Naive thymus-derived CD8-positive, alpha-beta T cell (primary cell): ENCODE measurements at regions not wholly inside any gene's neighbourhood (a gene's known extent, or its start where the extent isn't known, plus 50 kb on each side); places are given as distances from the start of the nearest gene placed in this dataset.

Experiments
- ATAC-seq, 2 donors: fragments of 150-1000 bp; cut with Tn5 transposase in 1 of 2; sonication (Bioruptor Pico), chemical (Tn5 transposase) in 1 of 2; 1 replicate in 1 of 2; 2 replicates in 1 of 2; pipeline ENCODE4 v1.10.0; 2021; ENCODE audit warnings: mild to moderate bottlenecking in 2 of 2, moderate library complexity in 2 of 2
- POLR2A ChIA-PET: fragments of 350-600 bp; sonication (Branson Sonifier 250); formaldehyde crosslinking; loops from one replicate; lab custom pipeline; 2021; ENCODE audit warnings: antibody characterized with exemption; lab: Charles Lee
- DNase-seq, 10 donors: peaks; one replicate each; pipeline versions ENCODE4 v3.0.0 to v3.0.0-alpha.2; 2020 to 2022
- H3K27ac Mint-ChIP-seq, 10 donors: one replicate each; pipeline ENCODE4 v1.8.0; 2020 to 2022; ENCODE audit warnings: mild to moderate bottlenecking in 10 of 10, mixed read lengths in 10 of 10, moderate library complexity in 4 of 10, inconsistent platforms in 1 of 10
- H3K27me3 Mint-ChIP-seq, 5 donors: one replicate each; pipeline ENCODE4 v1.8.0; 2021 to 2022; ENCODE audit warnings: mixed read lengths in 5 of 5
- H3K36me3 Mint-ChIP-seq, 3 donors: one replicate each; pipeline ENCODE4 v1.8.0; 2020 to 2022; ENCODE audit warnings: mixed read lengths in 3 of 3, mild to moderate bottlenecking in 2 of 3, inconsistent platforms in 1 of 3
- H3K4me1 Mint-ChIP-seq, 4 donors: one replicate each; pipeline ENCODE4 v1.8.0; 2021 to 2022; ENCODE audit warnings: mixed read lengths in 4 of 4
- H3K4me3 Mint-ChIP-seq, 10 donors: one replicate each; pipeline ENCODE4 v1.8.0; 2020 to 2022; ENCODE audit warnings: mild to moderate bottlenecking in 10 of 10, mixed read lengths in 10 of 10, moderate library complexity in 6 of 10, inconsistent platforms in 1 of 10
- H3K9me3 Mint-ChIP-seq, 9 donors: one replicate each; pipeline ENCODE4 v1.8.0; 2020 to 2022; ENCODE audit warnings: mixed read lengths in 9 of 9, mild to moderate bottlenecking in 3 of 9, inconsistent platforms in 1 of 9, moderate library complexity in 1 of 9

- Mint-ChIP-seq H3K27ac (no peak overlapping the region), H3K27me3 (no peaks in the 10 kb centered on the region), H3K4me3 (no peak overlapping the region), H3K36me3 (no peaks in the 10 kb centered on the region), H3K9me3 (peaks cover 0 to 14% (median 3%) of the 10 kb centered on the region in 9 donors), H3K4me1 (no peaks in the 10 kb centered on the region)
- DNase-seq: no peak
- POLR2A ChIA-PET: no interaction called here
- no peak for ATAC-seq
Observed at GRCh38 chr21:18894387-18894786, 490.8 kb upstream of the TMPRSS15 start.

- no peak overlapping the region for H3K4me3 Mint-ChIP-seq
- no peak overlapping the region for H3K27ac Mint-ChIP-seq
- H3K4me1 Mint-ChIP-seq: no peaks in the 10 kb centered on the region
- no peak for DNase-seq
- no peaks in the 10 kb centered on the region for H3K27me3 Mint-ChIP-seq
- POLR2A ChIA-PET: no interaction called here
- ATAC-seq: no peak
- no peaks in the 10 kb centered on the region for H3K36me3 Mint-ChIP-seq
- peaks cover 0 to 13% (median 2%) of the 10 kb centered on the region in 9 donors for H3K9me3 Mint-ChIP-seq
Observed at GRCh38 chr21:18899261-18899660, 495.7 kb upstream of the TMPRSS15 start.

- POLR2A ChIA-PET: no interaction called here
- DNase-seq (no peak), ATAC-seq (no peak)
- no peaks in the 10 kb centered on the region for H3K36me3 Mint-ChIP-seq
- no peaks in the 10 kb centered on the region for H3K4me1 Mint-ChIP-seq
- H3K9me3 Mint-ChIP-seq: peaks cover 0 to 11% (median 5%) of the 10 kb centered on the region in 9 donors
- no peak overlapping the region for H3K27ac Mint-ChIP-seq
- H3K4me3 Mint-ChIP-seq: no peak overlapping the region
- no peaks in the 10 kb centered on the region for H3K27me3 Mint-ChIP-seq
Observed at GRCh38 chr21:18902660-18903059, 499.1 kb upstream of the TMPRSS15 start.

- ATAC-seq: no peak
- DNase-seq: no peak
- no peaks in the 10 kb centered on the region for H3K36me3 Mint-ChIP-seq
- H3K9me3 Mint-ChIP-seq: peaks cover 2 to 21% (median 9%) of the 10 kb centered on the region in 9 donors
- no peak overlapping the region for H3K4me3 Mint-ChIP-seq
- no peaks in the 10 kb centered on the region for H3K4me1 Mint-ChIP-seq
- H3K27me3 Mint-ChIP-seq: no peaks in the 10 kb centered on the region
- POLR2A ChIA-PET: no interaction called here
- no peak overlapping the region for H3K27ac Mint-ChIP-seq
Observed at GRCh38 chr21:18907076-18907475, 503.5 kb upstream of the TMPRSS15 start.

GRCh38 chr21:18908641-18909040 lies 505.1 kb upstream of the TMPRSS15 start:
- Mint-ChIP-seq H3K27ac (no peak overlapping the region), H3K4me3 (no peak overlapping the region), H3K9me3 (peaks cover 2 to 23% (median 11%) of the 10 kb centered on the region in 9 donors), H3K4me1 (no peaks in the 10 kb centered on the region), H3K36me3 (no peaks in the 10 kb centered on the region), H3K27me3 (no peaks in the 10 kb centered on the region)
- ATAC-seq (no peak), DNase-seq (no peak)
- POLR2A ChIA-PET: no interaction called here

GRCh38 chr21:18913914-18914313 lies 510.3 kb upstream of the TMPRSS15 start:
- POLR2A ChIA-PET: no interaction called here
- H3K9me3 Mint-ChIP-seq: peaks cover 6 to 28% (median 10%) of the 10 kb centered on the region in 9 donors
- no peak overlapping the region for H3K27ac Mint-ChIP-seq
- ATAC-seq (no peak), DNase-seq (no peak)
- H3K4me1 Mint-ChIP-seq: no peaks in the 10 kb centered on the region
- H3K27me3 Mint-ChIP-seq: no peaks in the 10 kb centered on the region
- no peak overlapping the region for H3K4me3 Mint-ChIP-seq
- H3K36me3 Mint-ChIP-seq: no peaks in the 10 kb centered on the region

- Mint-ChIP-seq H3K36me3 (no peaks in the 10 kb centered on the region), H3K27ac (no peak overlapping the region), H3K4me1 (no peaks in the 10 kb centered on the region), H3K9me3 (peaks cover 6 to 28% (median 10%) of the 10 kb centered on the region in 9 donors), H3K4me3 (no peak overlapping the region), H3K27me3 (no peaks in the 10 kb centered on the region)
- DNase-seq: no peak
- ATAC-seq: no peak
- POLR2A ChIA-PET: no interaction called here
Observed at GRCh38 chr21:18914570-18914969, 511.0 kb upstream of the TMPRSS15 start.

GRCh38 chr21:18917622-18918021 lies 514.0 kb upstream of the TMPRSS15 start:
- H3K4me1 Mint-ChIP-seq: no peaks in the 10 kb centered on the region
- POLR2A ChIA-PET: no interaction called here
- H3K9me3 Mint-ChIP-seq: peaks cover 0 to 19% (median 9%) of the 10 kb centered on the region in 9 donors
- H3K36me3 Mint-ChIP-seq: no peaks in the 10 kb centered on the region
- DNase-seq (no peak), ATAC-seq (no peak)
- no peak overlapping the region for H3K27ac Mint-ChIP-seq
- H3K4me3 Mint-ChIP-seq: no peak overlapping the region
- no peaks in the 10 kb centered on the region for H3K27me3 Mint-ChIP-seq

GRCh38 chr21:18931237-18931636 lies 527.7 kb upstream of the TMPRSS15 start:
- Mint-ChIP-seq H3K27me3 (no peaks in the 10 kb centered on the region), H3K4me1 (no peaks in the 10 kb centered on the region), H3K4me3 (no peak overlapping the region), H3K36me3 (no peaks in the 10 kb centered on the region), H3K27ac (no peak overlapping the region), H3K9me3 (peaks cover 0 to 21% (median 3%) of the 10 kb centered on the region in 9 donors)
- POLR2A ChIA-PET: no interaction called here
- no peak for ATAC-seq
- no peak for DNase-seq

GRCh38 chr21:18937337-18937736 lies 533.8 kb upstream of the TMPRSS15 start:
- DNase-seq: no peak
- peaks cover 0 to 18% (median 4%) of the 10 kb centered on the region in 9 donors for H3K9me3 Mint-ChIP-seq
- POLR2A ChIA-PET: no interaction called here
- no peaks in the 10 kb centered on the region for H3K36me3 Mint-ChIP-seq
- no peaks in the 10 kb centered on the region for H3K4me1 Mint-ChIP-seq
- no peak overlapping the region for H3K27ac Mint-ChIP-seq
- no peaks in the 10 kb centered on the region for H3K27me3 Mint-ChIP-seq
- H3K4me3 Mint-ChIP-seq: no peak overlapping the region
- ATAC-seq: no peak

- POLR2A ChIA-PET: no interaction called here
- Mint-ChIP-seq H3K9me3 (peaks cover 0 to 16% (median 3%) of the 10 kb centered on the region in 9 donors), H3K27me3 (no peaks in the 10 kb centered on the region), H3K4me1 (no peaks in the 10 kb centered on the region), H3K4me3 (no peak overlapping the region), H3K36me3 (no peaks in the 10 kb centered on the region), H3K27ac (no peak overlapping the region)
- ATAC-seq (no peak), DNase-seq (no peak)
Observed at GRCh38 chr21:18940791-18941190, 537.2 kb upstream of the TMPRSS15 start.

GRCh38 chr21:18950045-18950740 lies 546.6 kb upstream of the TMPRSS15 start:
- no peaks in the 10 kb centered on the region for H3K4me1 Mint-ChIP-seq
- H3K27ac Mint-ChIP-seq: no peak overlapping the region

GRCh38 chr21:18951271-18952038 lies 547.9 kb upstream of the TMPRSS15 start:
- POLR2A ChIA-PET: no interaction called here
- H3K4me3 Mint-ChIP-seq: no peak overlapping the region
- ATAC-seq: no peak
- no peaks in the 10 kb centered on the region for H3K36me3 Mint-ChIP-seq
- DNase-seq: no peak
- no peaks in the 10 kb centered on the region for H3K4me1 Mint-ChIP-seq
- peaks cover 0 to 10% (median 3%) of the 10 kb centered on the region in 9 donors for H3K9me3 Mint-ChIP-seq
- no peaks in the 10 kb centered on the region for H3K27me3 Mint-ChIP-seq
- no peak overlapping the region for H3K27ac Mint-ChIP-seq

More at GRCh38 chr21:18950045-18950740, 546.6 kb upstream of the TMPRSS15 start:
- POLR2A ChIA-PET: no interaction called here
- ATAC-seq (no peak), DNase-seq (no peak)
- no peaks in the 10 kb centered on the region for H3K36me3 Mint-ChIP-seq
- no peaks in the 10 kb centered on the region for H3K27me3 Mint-ChIP-seq
- H3K4me3 Mint-ChIP-seq: no peak overlapping the region
- H3K9me3 Mint-ChIP-seq: peaks cover 0 to 10% (median 3%) of the 10 kb centered on the region in 9 donors
